Liver (tissue), 3 donors: ENCODE measurements at regions not wholly inside any gene's neighbourhood (a gene's known extent, or its start where the extent isn't known, plus 50 kb on each side); places are given as distances from the start of the nearest gene placed in this dataset.

Source experiments
- ATF3 ChIP-seq: IDR thresholded peaks from 2 replicates; pipeline ENCODE4 v1.6.1; 2016; ENCODE audit warnings: antibody characterized with exemption
- CTCF ChIP-seq: fragments of 150-350 bp; IDR thresholded peaks from 2 replicates; pipeline ENCODE4 v1.5.1; 2017; ENCODE audit warnings: improper control_type of control experiment, low read depth, low read length; ENCODE audit not compliant: missing input control
- EGR1 ChIP-seq, 2 donors: IDR thresholded peaks; 2 replicates each; pipeline ENCODE4 v1.6.1; 2016 to 2018; ENCODE audit warnings: antibody characterized with exemption in 2 of 2, low read depth in 2 of 2
- FOXA1 ChIP-seq: IDR thresholded peaks from 2 replicates; pipeline ENCODE4 v1.6.1; 2016; ENCODE audit warnings: antibody characterized with exemption
- GABPA ChIP-seq, 2 donors: IDR thresholded peaks in 1 of 2; conservative IDR thresholded peaks in 1 of 2; 2 replicates each; pipeline ENCODE4 v1.6.1; 2016; ENCODE audit warnings: antibody characterized with exemption in 2 of 2, mild to moderate bottlenecking in 1 of 2, moderate library complexity in 1 of 2
- JUND ChIP-seq, 2 donors: IDR thresholded peaks; 2 replicates each; pipeline ENCODE4 v1.6.1; 2016; ENCODE audit warnings: antibody characterized with exemption in 2 of 2
- MAX ChIP-seq: IDR thresholded peaks from 2 replicates; pipeline ENCODE4 v1.6.1; 2016; ENCODE audit warnings: antibody characterized with exemption
- NR2F2 ChIP-seq: IDR thresholded peaks from 2 replicates; pipeline ENCODE4 v1.6.1; 2016; ENCODE audit warnings: antibody characterized with exemption
- REST ChIP-seq: IDR thresholded peaks from 2 replicates; pipeline ENCODE4 v1.6.1; 2016; ENCODE audit warnings: antibody characterized with exemption, mild to moderate bottlenecking
- RXRA ChIP-seq, 2 donors: IDR thresholded peaks; 2 replicates each; pipeline ENCODE4 v1.6.1; 2017 to 2018; ENCODE audit warnings: antibody characterized with exemption in 2 of 2, mild to moderate bottlenecking in 1 of 2
- SP1 ChIP-seq: IDR thresholded peaks from 2 replicates; pipeline ENCODE4 v1.6.1; 2018; ENCODE audit warnings: antibody characterized with exemption, mild to moderate bottlenecking
- TAF1 ChIP-seq: conservative IDR thresholded peaks from 2 replicates; pipeline ENCODE4 v1.6.1; 2016; ENCODE audit warnings: antibody characterized with exemption, mild to moderate bottlenecking
- YY1 ChIP-seq: IDR thresholded peaks from 2 replicates; pipeline ENCODE4 v1.6.1; 2016; ENCODE audit warnings: antibody characterized with exemption, mild to moderate bottlenecking
- donor health status: healthy.
- donor health status: healthy.

GRCh38 chr2:53182601-53183000, 585.0 kb upstream of the CHAC2 start:
- TF ChIP-seq CTCF (no peak), ATF3 (no peak), MAX (no peak), EGR1 (IDR thresholded peaks at IDR 0.05; ENCODE audit: low read depth in 2 of 2) (no peak), TAF1 (no peak), YY1 (no peak), RXRA (IDR thresholded peaks at IDR 0.05) (no peak), JUND (IDR thresholded peaks at IDR 0.05) (no peak), GABPA (IDR thresholded peaks at IDR 0.05 in 1 of 2, conservative IDR thresholded peaks at IDR 0.05 in 1 of 2) (no peak), SP1 (no peak), NR2F2 (no peak), FOXA1 (no peak), REST (no peak)
